ENCODE measurements at regions not wholly inside any gene's neighbourhood (a gene's known extent, or its start where the extent isn't known, plus 50 kb on each side); places are given as distances from the start of the nearest gene placed in this dataset.

DNA sequence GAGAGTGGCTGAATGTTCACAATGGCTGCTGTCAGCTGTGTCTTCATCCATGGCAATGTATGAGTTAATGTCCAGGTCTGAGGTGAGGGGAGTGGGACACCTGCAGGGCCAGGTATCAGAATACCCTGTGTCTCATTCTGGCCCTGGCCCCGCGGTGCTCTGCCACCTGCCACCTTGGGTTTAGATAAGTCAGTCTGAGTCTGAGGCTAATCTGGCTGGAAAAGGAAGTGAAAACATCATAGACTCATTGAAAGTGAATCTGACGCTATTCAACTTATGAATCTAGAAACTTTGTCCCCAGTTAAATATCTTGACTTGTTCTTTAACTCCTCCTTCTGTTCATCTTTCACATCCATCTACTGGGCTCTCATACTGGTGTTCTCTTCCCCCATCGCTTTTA is 267.1 kb upstream of the JAG1 start:
- Histone ChIP-seq H3K27ac (no peak overlapping the region), H3K4me3 (no peak overlapping the region)

GRCh38 chr20:10943686-10944265 is 270.0 kb upstream of the JAG1 start:
- H3K27ac ChIP-seq = no peak overlapping the region
- H3K4me3 ChIP-seq = no peak overlapping the region

DNA sequence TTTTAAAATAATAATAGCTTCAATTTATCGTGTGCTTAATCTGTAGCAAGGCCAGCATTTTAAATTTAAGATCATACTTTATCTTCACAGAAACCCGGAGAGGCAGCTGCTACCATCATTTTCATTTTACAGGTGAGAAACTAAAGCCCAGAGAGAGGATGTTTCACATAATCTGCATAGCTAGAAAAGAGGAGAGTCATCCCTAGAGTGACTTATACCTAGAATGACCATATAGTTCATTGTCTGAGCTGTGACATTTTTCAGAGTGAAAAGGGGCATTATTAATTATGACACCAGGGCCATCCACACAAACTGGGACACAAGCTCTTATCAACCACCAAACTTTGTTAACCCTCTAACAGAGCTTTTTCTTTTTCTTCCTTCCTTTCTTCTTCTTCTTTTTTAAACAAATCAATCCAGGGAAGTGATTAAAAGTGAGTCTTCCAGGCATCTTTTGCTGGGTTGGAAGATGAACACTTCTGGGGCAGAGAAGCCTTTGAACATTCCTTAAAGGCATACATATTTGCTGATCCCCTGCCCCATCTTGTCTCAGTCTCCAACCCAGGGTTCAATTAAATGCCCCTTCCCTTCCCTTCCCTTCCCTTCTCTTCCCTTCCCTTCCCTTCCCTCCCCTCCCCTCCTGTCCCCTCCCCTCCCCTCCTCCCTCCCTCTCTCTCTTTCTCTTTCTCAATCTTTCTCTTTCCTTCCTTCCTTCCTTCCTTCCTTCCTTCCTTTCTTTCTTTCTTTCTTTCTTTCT is 272.5 kb upstream of the JAG1 start:
- no peak overlapping the region for H3K4me3 ChIP-seq
- H3K27ac ChIP-seq = no peak overlapping the region

DNA sequence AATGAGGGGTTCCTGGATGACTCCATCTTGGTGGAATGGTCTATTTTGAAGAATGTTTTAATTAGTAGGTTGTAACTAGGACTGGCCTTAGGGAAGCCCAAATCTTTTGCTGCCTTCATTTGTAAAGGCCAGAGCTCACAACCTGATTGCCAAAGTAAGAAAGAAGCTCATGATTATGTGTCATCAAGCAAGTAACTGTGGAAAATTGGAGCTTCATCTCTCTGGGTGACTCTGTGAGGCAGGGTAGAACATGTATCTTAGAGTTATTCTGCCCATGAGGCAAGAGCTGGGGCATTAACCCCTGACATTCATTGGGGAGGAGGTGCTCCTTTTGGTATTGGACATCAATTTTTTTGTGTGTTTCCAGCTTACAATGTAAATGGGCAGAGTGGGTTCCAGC is 273.9 kb upstream of the JAG1 start:
- H3K4me3 ChIP-seq = no peak overlapping the region
- no peak overlapping the region for H3K27ac ChIP-seq

- no peak overlapping the region for H3K27ac ChIP-seq
Measured at GRCh38 chr20:10949930-10950783, 276.4 kb upstream of the JAG1 start.

DNA sequence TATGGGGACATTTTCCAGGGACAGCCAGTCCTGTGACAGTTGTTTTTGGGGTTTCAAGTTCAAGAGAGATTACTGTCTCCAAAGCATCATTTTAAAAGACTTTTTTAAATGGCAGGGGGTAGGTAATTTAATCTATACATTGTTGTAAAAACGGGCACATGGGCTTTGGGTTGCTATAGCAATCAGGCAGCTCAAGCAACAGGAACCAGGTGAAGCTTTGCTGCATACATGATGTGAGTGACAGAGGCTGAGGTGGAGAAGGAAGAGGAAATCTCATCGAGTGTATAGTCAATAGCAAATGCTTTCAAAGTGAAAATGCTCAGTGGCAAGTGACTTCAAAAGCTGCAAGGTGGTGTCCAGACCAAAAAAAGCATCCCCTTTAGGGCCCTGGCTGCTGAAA is 277.4 kb upstream of the JAG1 start:
- H3K4me3 ChIP-seq = no peak overlapping the region
- H3K27ac ChIP-seq = no peak overlapping the region

More at GRCh38 chr20:10949930-10950783, 276.4 kb upstream of the JAG1 start:
- no peak overlapping the region for H3K4me3 ChIP-seq

DNA sequence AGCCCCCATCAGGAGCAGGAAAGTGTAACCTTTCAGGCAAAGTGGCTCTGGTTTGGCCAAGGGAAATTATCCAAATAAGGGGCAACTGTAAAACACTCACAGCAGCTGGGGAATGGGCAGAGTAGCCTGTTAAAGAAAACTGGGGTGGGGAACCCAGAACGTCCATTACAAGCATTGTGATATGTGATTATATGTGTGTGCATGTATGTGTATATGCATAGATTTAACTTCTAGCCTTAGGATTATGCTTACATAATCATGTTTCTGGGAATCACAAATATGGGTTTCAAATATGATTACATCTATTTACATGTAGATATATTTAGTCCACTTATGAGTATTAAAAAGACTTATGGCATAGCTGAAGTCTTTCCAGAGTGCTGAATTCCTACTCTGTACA is 278.1 kb upstream of the JAG1 start:
- H3K4me3 ChIP-seq = no peak overlapping the region
- no peak overlapping the region for H3K27ac ChIP-seq

DNA sequence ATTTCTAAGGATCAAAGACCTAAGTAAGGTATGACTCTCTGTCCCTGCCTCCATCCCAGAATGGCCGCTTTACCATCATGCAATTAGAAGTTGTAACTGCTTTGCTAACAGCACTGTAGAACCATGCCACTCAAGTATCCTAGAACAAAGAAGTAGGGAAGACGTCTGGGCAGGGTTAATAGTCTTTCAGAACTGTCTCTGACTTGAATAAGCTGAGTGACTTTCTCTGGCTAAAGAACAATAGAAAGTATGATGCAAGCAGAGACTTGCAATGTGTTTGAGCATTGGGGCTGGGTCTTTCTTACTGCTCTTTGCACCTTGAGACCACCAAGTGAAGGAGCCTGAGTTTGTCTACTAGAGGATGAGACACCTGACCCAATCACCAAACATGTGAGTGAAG is 279.6 kb upstream of the JAG1 start:
- Histone ChIP-seq H3K4me3 (no peak overlapping the region), H3K27ac (peak overlapping the region in 14 of 21 experiments; percentile 7 to 74 (median 31))

DNA sequence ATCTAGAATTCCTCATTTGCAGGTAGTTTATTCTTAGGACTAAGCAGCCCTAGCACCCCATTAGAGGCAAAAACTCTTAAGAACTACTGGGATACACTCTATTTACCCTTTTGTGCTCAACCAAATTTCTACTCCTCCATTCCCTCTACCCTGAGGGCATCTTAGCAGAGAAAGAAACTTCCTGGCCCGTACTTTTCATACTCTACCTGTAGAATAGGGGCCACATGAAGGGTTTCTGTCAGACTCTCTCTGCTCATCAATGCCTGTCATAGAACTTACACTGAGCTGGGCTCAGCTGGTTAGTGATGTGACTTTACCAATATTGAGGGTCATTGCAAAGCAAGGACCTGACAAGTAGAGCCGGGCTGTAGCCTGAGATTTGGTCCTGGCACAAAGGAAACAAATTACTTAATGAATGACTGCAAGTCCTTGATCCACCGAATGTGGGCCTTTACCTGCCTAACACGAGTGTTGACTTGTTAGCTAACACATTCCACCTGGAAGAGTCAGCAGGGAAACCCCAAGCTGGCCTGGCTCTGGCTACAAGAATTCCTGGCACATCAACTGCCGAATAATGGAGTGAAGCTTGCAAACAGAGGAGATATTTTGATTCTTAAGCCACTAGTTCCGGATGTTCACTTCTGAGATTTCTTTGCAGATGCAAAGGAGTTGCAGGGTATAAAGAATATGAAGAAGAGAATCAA is 280.5 kb upstream of the JAG1 start:
- H3K4me3 ChIP-seq = no peak overlapping the region
- peak overlapping the region in 16 of 21 experiments; percentile 7 to 74 (median 41) for H3K27ac ChIP-seq

DNA sequence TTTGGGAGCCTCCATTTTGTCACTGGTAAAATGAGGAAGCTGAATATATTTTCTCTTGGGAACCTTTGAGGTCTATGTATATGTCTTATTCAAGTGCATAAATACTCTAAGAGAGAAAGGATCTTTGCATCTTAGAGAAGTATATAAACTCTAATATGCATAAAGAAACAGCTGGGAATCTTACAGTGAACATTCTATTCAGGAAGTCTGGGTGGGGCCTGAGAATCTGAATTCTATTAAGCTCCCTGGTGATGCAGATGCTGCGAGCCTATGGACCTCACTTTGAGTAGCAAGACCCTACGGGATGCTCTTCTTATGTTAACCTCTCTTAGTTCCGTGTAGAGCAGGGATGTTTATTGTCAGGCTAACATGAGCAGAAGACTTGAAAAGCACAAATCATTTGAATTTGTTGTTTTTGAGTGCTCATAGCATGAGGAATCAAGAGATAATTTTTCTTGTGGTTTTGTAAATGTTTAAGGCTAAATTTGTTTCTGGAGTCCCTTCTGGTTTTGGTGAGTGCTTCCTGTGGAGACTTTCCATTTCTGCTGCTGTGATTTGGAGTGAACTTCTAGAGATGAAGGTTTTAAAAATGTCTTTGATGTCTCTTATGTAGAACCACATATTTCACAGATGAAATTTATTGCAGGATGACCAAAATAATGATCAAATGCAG is 281.2 kb upstream of the JAG1 start:
- no peak overlapping the region for H3K4me3 ChIP-seq
- peak overlapping the region in 12 of 21 experiments; percentile 2 to 63 (median 35) for H3K27ac ChIP-seq

GRCh38 chr20:10958279-10958678 is 284.5 kb upstream of the JAG1 start:
- Histone ChIP-seq H3K4me3 (no peak overlapping the region), H3K27ac (no peak overlapping the region)

- Histone ChIP-seq H3K27ac (no peak overlapping the region), H3K4me3 (no peak overlapping the region)
Measured at GRCh38 chr20:10960416-10960815, 286.6 kb upstream of the JAG1 start.

- no peak overlapping the region for H3K4me3 ChIP-seq
- no peak overlapping the region for H3K27ac ChIP-seq
Measured at GRCh38 chr20:10961651-10962288, 288.0 kb upstream of the JAG1 start.

DNA sequence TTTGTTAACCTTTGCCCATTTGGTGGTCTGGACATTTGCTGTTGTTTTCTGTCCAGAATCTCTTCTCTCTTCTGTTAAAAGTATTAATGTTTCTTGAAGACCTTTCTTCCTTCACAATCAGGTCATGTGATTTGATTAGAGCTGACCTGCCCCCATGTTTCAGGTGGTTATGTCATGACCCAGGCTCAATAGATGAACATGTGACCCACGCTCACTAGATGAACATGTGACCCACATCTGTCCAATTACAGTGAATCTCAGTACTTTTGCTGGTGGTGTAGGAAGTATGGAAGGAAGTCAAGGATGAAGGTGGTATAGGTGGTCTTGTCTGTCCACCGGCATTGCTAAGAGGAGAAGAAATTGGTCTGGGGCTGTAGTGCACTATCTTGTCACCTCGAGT is 289.1 kb upstream of the JAG1 start:
- Histone ChIP-seq H3K27ac (no peak overlapping the region), H3K4me3 (no peak overlapping the region)

DNA sequence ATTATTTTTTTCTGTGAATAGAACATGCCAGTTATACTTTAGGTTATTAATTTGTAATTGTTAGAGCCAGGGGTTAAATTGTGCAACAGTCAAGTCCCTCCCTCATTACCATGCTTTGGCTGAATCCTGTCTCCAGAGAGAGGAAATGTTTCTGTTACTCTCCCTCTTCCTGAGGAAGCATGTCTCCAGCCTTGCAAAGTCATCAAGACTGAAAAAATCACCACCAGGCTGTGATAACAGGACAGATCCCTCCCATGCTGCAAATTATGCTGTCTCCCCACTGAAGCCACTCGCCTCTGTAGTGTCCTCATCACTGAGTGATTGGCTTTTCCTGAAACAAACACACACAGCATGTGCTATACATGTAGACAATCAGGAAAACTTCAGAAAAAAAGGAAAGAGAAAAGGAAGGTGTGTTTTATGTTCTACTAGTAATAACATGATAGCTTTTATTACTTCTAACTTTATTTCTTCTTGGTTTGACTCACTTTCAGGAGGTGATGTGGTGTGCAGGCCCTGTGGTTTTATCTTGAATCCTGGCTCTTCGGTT is 290.0 kb upstream of the JAG1 start:
- H3K4me3 ChIP-seq = no peak overlapping the region
- no peak overlapping the region for H3K27ac ChIP-seq

DNA sequence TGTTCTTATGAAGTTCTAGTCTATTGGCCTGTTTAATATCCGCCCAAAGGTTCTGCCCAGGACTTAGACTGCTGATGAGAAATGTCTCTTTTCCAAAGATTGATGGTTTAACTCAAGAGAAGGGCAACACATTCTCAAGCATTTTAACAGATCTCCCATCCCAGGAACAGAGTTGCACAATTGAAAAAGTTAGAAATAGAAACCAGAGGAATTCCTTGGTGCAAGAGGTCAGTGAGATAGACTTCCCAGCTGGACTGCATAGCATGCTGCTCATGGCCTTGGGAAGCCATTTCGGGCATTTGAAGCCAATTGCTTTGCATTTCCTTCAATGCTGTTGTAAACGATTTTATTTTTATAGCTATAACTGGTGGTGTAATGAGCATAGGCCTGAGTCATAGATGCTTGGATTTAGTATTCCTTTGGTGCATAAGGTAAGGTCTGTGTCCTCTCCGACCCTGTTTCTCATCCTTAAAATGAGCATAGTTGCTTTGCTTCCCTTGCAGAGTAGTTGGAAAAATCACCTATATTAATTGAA is 292.2 kb upstream of the JAG1 start:
- no peak overlapping the region for H3K4me3 ChIP-seq
- H3K27ac ChIP-seq = no peak overlapping the region

GRCh38 chr20:10970109-10970508 is 296.3 kb upstream of the JAG1 start:
- H3K27ac ChIP-seq = peak overlapping the region in 1 of 21 experiments; percentile 10

GRCh38 chr20:10971096-10971495 is 297.3 kb upstream of the JAG1 start:
- no peak overlapping the region for H3K4me3 ChIP-seq
- no peak overlapping the region for H3K27ac ChIP-seq

More at GRCh38 chr20:10970109-10970508, 296.3 kb upstream of the JAG1 start:
- H3K4me3 ChIP-seq = no peak overlapping the region

Measured in skin epidermis (tissue), 12 donors.